ENCODE measurements at regions not wholly inside any gene's neighbourhood (a gene's known extent, or its start where the extent isn't known, plus 50 kb on each side); places are given as distances from the start of the nearest gene placed in this dataset.

- no peak for TF ChIP-seq CTCF (IDR thresholded peaks at IDR 0.05)
Observed at GRCh38 chr13:103615771-103616170, 549.6 kb upstream of the SLC10A2 start.

- TF ChIP-seq CTCF (IDR thresholded peaks at IDR 0.05): no peak
Observed at GRCh38 chr13:103614761-103615160, 548.5 kb upstream of the SLC10A2 start.

- TF ChIP-seq CTCF (IDR thresholded peaks at IDR 0.05): no peak
Observed at GRCh38 chr13:103607995-103608394, 541.8 kb upstream of the SLC10A2 start.

- TF ChIP-seq CTCF (IDR thresholded peaks at IDR 0.05): no peak
Observed at GRCh38 chr13:103605546-103606326, 539.5 kb upstream of the SLC10A2 start.

GRCh38 chr13:103598671-103599070, 532.5 kb upstream of the SLC10A2 start:
- no peak for TF ChIP-seq CTCF (IDR thresholded peaks at IDR 0.05)

- TF ChIP-seq CTCF (IDR thresholded peaks at IDR 0.05): no peak
Observed at GRCh38 chr13:103573446-103573845, 507.2 kb upstream of the SLC10A2 start.

- TF ChIP-seq CTCF (IDR thresholded peaks at IDR 0.05): no peak
Observed at GRCh38 chr13:103568314-103568713, 502.1 kb upstream of the SLC10A2 start.

GRCh38 chr13:103557878-103558277, 491.7 kb upstream of the SLC10A2 start:
- TF ChIP-seq CTCF (IDR thresholded peaks at IDR 0.05): no peak
